ENCODE measurements at regions not wholly inside any gene's neighbourhood (a gene's known extent, or its start where the extent isn't known, plus 50 kb on each side); places are given as distances from the start of the nearest gene placed in this dataset.

GRCh38 chr12:88985011-88985410 lies 367.3 kb downstream of the DUSP6 start:
- Histone ChIP-seq H3K79me2 (ENCODE audit: insufficient read depth, low read depth) (no peaks in the 10 kb centered on the region), H2AFZ (ENCODE audit: low read depth) (no peak overlapping the region), H3K27me3 (ENCODE audit: insufficient read depth, low read depth) (no peaks in the 10 kb centered on the region), H3K4me3 (IDR thresholded peaks at IDR 0.05; ENCODE audit: insufficient read depth, low read depth, low read length) (no peak overlapping the region), H3K4me2 (no peak overlapping the region), H3K36me3 (ENCODE audit: insufficient read depth) (no peaks in the 10 kb centered on the region), H3K4me1 (ENCODE audit: low read depth, poor library complexity, severe bottlenecking) (no peaks in the 10 kb centered on the region), H3K9ac (no peak overlapping the region), H3K27ac (no peak overlapping the region), H4K20me1 (ENCODE audit: insufficient read depth) (no peaks in the 10 kb centered on the region)
- no peak for TF ChIP-seq CTCF (conservative IDR thresholded peaks at IDR 0.05; ENCODE audit: low read depth, low read length)

GRCh38 chr12:88982694-88983093 lies 369.6 kb downstream of the DUSP6 start:
- TF ChIP-seq CTCF (conservative IDR thresholded peaks at IDR 0.05; ENCODE audit: low read depth, low read length), result no peak
- Histone ChIP-seq H3K27ac (no peak overlapping the region), H3K4me1 (ENCODE audit: low read depth, poor library complexity, severe bottlenecking) (no peaks in the 10 kb centered on the region), H4K20me1 (ENCODE audit: insufficient read depth) (no peaks in the 10 kb centered on the region), H3K9ac (no peak overlapping the region), H3K27me3 (ENCODE audit: insufficient read depth, low read depth) (no peaks in the 10 kb centered on the region), H3K4me3 (IDR thresholded peaks at IDR 0.05; ENCODE audit: insufficient read depth, low read depth, low read length) (no peak overlapping the region), H3K4me2 (no peak overlapping the region), H3K36me3 (ENCODE audit: insufficient read depth) (no peaks in the 10 kb centered on the region), H2AFZ (ENCODE audit: low read depth) (no peak overlapping the region), H3K79me2 (ENCODE audit: insufficient read depth, low read depth) (no peaks in the 10 kb centered on the region)

- Histone ChIP-seq H3K79me2 (ENCODE audit: insufficient read depth, low read depth) (no peaks in the 10 kb centered on the region), H2AFZ (ENCODE audit: low read depth) (no peak overlapping the region), H3K36me3 (ENCODE audit: insufficient read depth) (no peaks in the 10 kb centered on the region), H4K20me1 (ENCODE audit: insufficient read depth) (no peaks in the 10 kb centered on the region), H3K4me2 (no peak overlapping the region), H3K9ac (no peak overlapping the region), H3K4me1 (ENCODE audit: low read depth, poor library complexity, severe bottlenecking) (no peaks in the 10 kb centered on the region), H3K27me3 (ENCODE audit: insufficient read depth, low read depth) (no peaks in the 10 kb centered on the region), H3K4me3 (IDR thresholded peaks at IDR 0.05; ENCODE audit: insufficient read depth, low read depth, low read length) (no peak overlapping the region), H3K27ac (no peak overlapping the region)
- no peak for TF ChIP-seq CTCF (conservative IDR thresholded peaks at IDR 0.05; ENCODE audit: low read depth, low read length)
These were observed 375.2 kb downstream of the DUSP6 start for GRCh38 chr12:88977115-88977514.

- H3K4me3 ChIP-seq (IDR thresholded peaks at IDR 0.05; ENCODE audit: insufficient read depth, low read depth, low read length), result no peak overlapping the region
- no peak overlapping the region for H3K9ac ChIP-seq
- H3K27me3 ChIP-seq (ENCODE audit: insufficient read depth, low read depth), result no peaks in the 10 kb centered on the region
- no peak overlapping the region for H3K27ac ChIP-seq
- H3K4me2 ChIP-seq, result no peak overlapping the region
- H4K20me1 ChIP-seq (ENCODE audit: insufficient read depth), result no peaks in the 10 kb centered on the region
- no peaks in the 10 kb centered on the region for H3K79me2 ChIP-seq (ENCODE audit: insufficient read depth, low read depth)
- H2AFZ ChIP-seq (ENCODE audit: low read depth), result no peak overlapping the region
- no peaks in the 10 kb centered on the region for H3K4me1 ChIP-seq (ENCODE audit: low read depth, poor library complexity, severe bottlenecking)
- H3K36me3 ChIP-seq (ENCODE audit: insufficient read depth), result no peaks in the 10 kb centered on the region
- TF ChIP-seq CTCF (conservative IDR thresholded peaks at IDR 0.05; ENCODE audit: low read depth, low read length), result no peak
These were observed 378.3 kb downstream of the DUSP6 start for GRCh38 chr12:88973998-88974397.

GRCh38 chr12:88970740-88971139 lies 381.6 kb downstream of the DUSP6 start:
- Histone ChIP-seq H3K27me3 (ENCODE audit: insufficient read depth, low read depth) (no peaks in the 10 kb centered on the region), H3K4me1 (ENCODE audit: low read depth, poor library complexity, severe bottlenecking) (no peaks in the 10 kb centered on the region), H3K27ac (no peak overlapping the region), H3K36me3 (ENCODE audit: insufficient read depth) (no peaks in the 10 kb centered on the region), H4K20me1 (ENCODE audit: insufficient read depth) (no peaks in the 10 kb centered on the region), H3K4me2 (no peak overlapping the region), H3K4me3 (IDR thresholded peaks at IDR 0.05; ENCODE audit: insufficient read depth, low read depth, low read length) (no peak overlapping the region), H3K79me2 (ENCODE audit: insufficient read depth, low read depth) (no peaks in the 10 kb centered on the region), H2AFZ (ENCODE audit: low read depth) (no peak overlapping the region), H3K9ac (no peak overlapping the region)
- TF ChIP-seq CTCF (conservative IDR thresholded peaks at IDR 0.05; ENCODE audit: low read depth, low read length), result no peak
